Nephron (organoid): ENCODE measurements at regions not wholly inside any gene's neighbourhood (a gene's known extent, or its start where the extent isn't known, plus 50 kb on each side); places are given as distances from the start of the nearest gene placed in this dataset.

ENCODE experiments used
- H3K27ac Mint-ChIP-seq, 3 experiments: 2 replicates each; pipeline ENCODE4 v1.8.0; 2020; ENCODE audit warnings: mixed read lengths in 3 of 3, mild to moderate bottlenecking in 2 of 3, moderate library complexity in 1 of 3
- H3K27me3 Mint-ChIP-seq: 2 replicates; pipeline ENCODE4 v1.8.0; 2021; ENCODE audit warnings: low read depth, mild to moderate bottlenecking, moderate library complexity, mixed read lengths
- H3K36me3 Mint-ChIP-seq: 2 replicates; pipeline ENCODE4 v1.8.0; 2020; ENCODE audit warnings: low read depth, mixed read lengths
- H3K4me1 Mint-ChIP-seq: 2 replicates; pipeline ENCODE4 v1.8.0; 2020; ENCODE audit warnings: mixed read lengths
- H3K4me3 Mint-ChIP-seq, 3 experiments: 2 replicates each; pipeline ENCODE4 v1.8.0; 2020; ENCODE audit warnings: mild to moderate bottlenecking in 3 of 3, mixed read lengths in 3 of 3, moderate library complexity in 2 of 3
- H3K9me3 Mint-ChIP-seq: 2 replicates; pipeline ENCODE4 v1.8.0; 2020; ENCODE audit warnings: mixed read lengths
- CTCF ChIP-seq, 3 experiments: fragments of 200-600 bp; sonication (generic); IDR thresholded peaks; one replicate each; pipeline ENCODE4 v1.5.0; 2021; ENCODE audit warnings: antibody characterized with exemption in 3 of 3; ENCODE audit not compliant: unreplicated experiment in 3 of 3

GRCh38 chr9:692636-693129 is 148.8 kb upstream of the DMRT1 start:
- Mint-ChIP-seq H3K36me3 (no peaks in the 10 kb centered on the region), H3K27me3 (no peaks in the 10 kb centered on the region), H3K4me3 (peak overlapping the region; percentile 11 to 87 (median 25)), H3K9me3 (no peaks in the 10 kb centered on the region), H3K27ac (peak overlapping the region; percentile 98 to 99 (median 99)), H3K4me1 (peaks cover 53% of the 10 kb centered on the region)
- no peak for TF ChIP-seq CTCF (IDR thresholded peaks at IDR 0.05; ENCODE audit: unreplicated experiment in 3 of 3)

GRCh38 chr9:693201-694091 is 148.1 kb upstream of the DMRT1 start:
- H3K27ac Mint-ChIP-seq: peak overlapping the region; percentile 98 to 99 (median 99)
- peak overlapping the region; percentile 73 to 87 (median 83) for H3K4me3 Mint-ChIP-seq
- no peaks in the 10 kb centered on the region for H3K9me3 Mint-ChIP-seq
- no peak for TF ChIP-seq CTCF (IDR thresholded peaks at IDR 0.05; ENCODE audit: unreplicated experiment in 3 of 3)
- peaks cover 58% of the 10 kb centered on the region for H3K4me1 Mint-ChIP-seq
- H3K36me3 Mint-ChIP-seq: no peaks in the 10 kb centered on the region
- H3K27me3 Mint-ChIP-seq: no peaks in the 10 kb centered on the region

GRCh38 chr9:694092-694402 is 147.4 kb upstream of the DMRT1 start:
- TF ChIP-seq CTCF (IDR thresholded peaks at IDR 0.05; ENCODE audit: unreplicated experiment in 3 of 3): no peak
- Mint-ChIP-seq H3K4me1 (peaks cover 61% of the 10 kb centered on the region), H3K4me3 (peak overlapping the region; percentile 73 to 87 (median 83)), H3K9me3 (no peaks in the 10 kb centered on the region), H3K27me3 (no peaks in the 10 kb centered on the region), H3K27ac (peak overlapping the region; percentile 98 to 99 (median 99)), H3K36me3 (no peaks in the 10 kb centered on the region)

- TF ChIP-seq CTCF (IDR thresholded peaks at IDR 0.05; ENCODE audit: unreplicated experiment in 3 of 3): no peak
- Mint-ChIP-seq H3K4me3 (peak overlapping the region; percentile 73 to 87 (median 83)), H3K27me3 (no peaks in the 10 kb centered on the region), H3K9me3 (no peaks in the 10 kb centered on the region), H3K27ac (peak overlapping the region; percentile 98 to 99 (median 99)), H3K4me1 (peaks cover 66% of the 10 kb centered on the region), H3K36me3 (no peaks in the 10 kb centered on the region)
Measured at GRCh38 chr9:694403-695154, 146.9 kb upstream of the DMRT1 start.

GRCh38 chr9:695252-695651 is 146.2 kb upstream of the DMRT1 start:
- no peak for TF ChIP-seq CTCF (IDR thresholded peaks at IDR 0.05; ENCODE audit: unreplicated experiment in 3 of 3)
- peak overlapping the region; percentile 98 to 99 (median 99) for H3K27ac Mint-ChIP-seq
- H3K4me1 Mint-ChIP-seq: peaks cover 66% of the 10 kb centered on the region
- H3K36me3 Mint-ChIP-seq: no peaks in the 10 kb centered on the region
- H3K9me3 Mint-ChIP-seq: no peaks in the 10 kb centered on the region
- peak overlapping the region in 2 of 3 experiments; percentile 83 to 87 for H3K4me3 Mint-ChIP-seq
- H3K27me3 Mint-ChIP-seq: no peaks in the 10 kb centered on the region
